ENCODE measurements at regions not wholly inside any gene's neighbourhood (a gene's known extent, or its start where the extent isn't known, plus 50 kb on each side); places are given as distances from the start of the nearest gene placed in this dataset.

DNA sequence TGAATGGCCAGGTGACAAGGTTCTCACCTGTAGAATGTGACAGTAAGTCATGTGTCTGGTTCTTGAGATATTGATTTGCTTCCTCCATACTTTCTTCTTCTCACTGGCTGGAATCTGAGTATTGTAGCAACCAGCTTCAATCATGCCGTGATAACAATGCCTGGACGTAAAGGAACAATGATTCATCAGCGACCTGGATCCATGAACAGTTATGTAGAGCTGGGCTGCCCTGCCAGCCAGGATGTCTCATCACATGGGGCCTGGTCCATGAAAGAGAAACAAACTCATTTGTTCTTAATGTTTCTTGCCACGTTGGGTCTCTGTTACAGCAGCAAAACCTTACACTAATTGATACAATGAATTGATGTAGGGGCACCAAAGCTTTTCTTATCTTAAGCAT is 627.2 kb downstream of the TOX3 start:
- Histone ChIP-seq H3K9me2 (ENCODE audit: insufficient read depth) (no peaks in the 10 kb centered on the region), H3K79me2 (ENCODE audit: insufficient read depth, low read length) (no peaks in the 10 kb centered on the region), H3K9ac (ENCODE audit: low read length) (no peak overlapping the region), H4K20me1 (ENCODE audit: insufficient read depth) (no peaks in the 10 kb centered on the region), H3K4me1 (ENCODE audit: control insufficient read depth in 1 of 2, insufficient read depth in 2 of 2, low read length in 2 of 2) (no peaks in the 10 kb centered on the region), H3K27me3 (ENCODE audit: insufficient read depth, low read length) (no peaks in the 10 kb centered on the region), H3K36me3 (ENCODE audit: control insufficient read depth in 1 of 2, insufficient read depth in 2 of 2, low read length in 2 of 2) (no peaks in the 10 kb centered on the region), H2AFZ (ENCODE audit: low read depth, low read length, poor library complexity, severe bottlenecking) (no peak overlapping the region), H3K27ac (ENCODE audit: low read depth, low read length) (no peak overlapping the region), H3K4me2 (ENCODE audit: low read length) (no peak overlapping the region), H3K4me3 (replicated peaks in 1 of 2; ENCODE audit: low read depth in 1 of 2, low read length in 2 of 2) (no peak overlapping the region), H3K9me3 (ENCODE audit: control insufficient read depth in 1 of 2, insufficient read depth in 1 of 2, low read depth in 1 of 2, low read length in 2 of 2) (peaks cover 4 to 11% of the 10 kb centered on the region in 2 experiments; a peak in 2 of 4 replicates)
- ChIA-PET POLR2A (no interaction called here), CTCF (no interaction called here), RAD21 (ENCODE audit: low non-redundant PET in 1 of 2, low total read pairs in 2 of 2, uncharacterized antibody in 2 of 2, unreplicated experiment in 2 of 2) (no interaction called here)
- BruUV-seq (replicated peaks) = no TSS peak
- intact Hi-C loops (cut with micrococcal nuclease) = no loop called here
- TF ChIP-seq ELF1 (IDR thresholded peaks at IDR 0.05; ENCODE audit: borderline replicate concordance, low read depth) (no peak), EZH2phosphoT487 (IDR thresholded peaks at IDR 0.05; ENCODE audit: borderline replicate concordance) (no peak), ZFX (IDR thresholded peaks at IDR 0.05) (no peak), CEBPB (IDR thresholded peaks at IDR 0.05; ENCODE audit: low read depth) (no peak), SRF (IDR thresholded peaks at IDR 0.05; ENCODE audit: low read depth) (no peak), SP1 (IDR thresholded peaks at IDR 0.05; ENCODE audit: low read depth) (no peak), RAD21 (IDR thresholded peaks at IDR 0.05; ENCODE audit: low read depth) (no peak)
- ATAC-seq = no peak
- DNase-seq (ENCODE audit: low read depth, low spot score) = no peak

- Histone ChIP-seq H3K4me3 (replicated peaks in 1 of 2; ENCODE audit: low read depth in 1 of 2, low read length in 2 of 2) (no peak overlapping the region), H3K4me1 (ENCODE audit: control insufficient read depth in 1 of 2, insufficient read depth in 2 of 2, low read length in 2 of 2) (no peaks in the 10 kb centered on the region), H3K9me2 (ENCODE audit: insufficient read depth) (no peaks in the 10 kb centered on the region), H3K27me3 (ENCODE audit: insufficient read depth, low read length) (no peaks in the 10 kb centered on the region), H2AFZ (ENCODE audit: low read depth, low read length, poor library complexity, severe bottlenecking) (no peak overlapping the region), H3K79me2 (ENCODE audit: insufficient read depth, low read length) (no peaks in the 10 kb centered on the region), H3K27ac (ENCODE audit: low read depth, low read length) (no peak overlapping the region), H3K4me2 (ENCODE audit: low read length) (no peak overlapping the region), H3K9me3 (ENCODE audit: control insufficient read depth in 1 of 2, insufficient read depth in 1 of 2, low read depth in 1 of 2, low read length in 2 of 2) (peaks cover 11 to 13% of the 10 kb centered on the region in 2 experiments; a peak in 2 of 4 replicates), H4K20me1 (ENCODE audit: insufficient read depth) (no peaks in the 10 kb centered on the region), H3K36me3 (ENCODE audit: control insufficient read depth in 1 of 2, insufficient read depth in 2 of 2, low read length in 2 of 2) (no peaks in the 10 kb centered on the region), H3K9ac (ENCODE audit: low read length) (no peak overlapping the region)
- RAD21 ChIA-PET (ENCODE audit: low non-redundant PET in 1 of 2, low total read pairs in 2 of 2, uncharacterized antibody in 2 of 2, unreplicated experiment in 2 of 2) = no interaction called here
- POLR2A ChIA-PET = no interaction called here
- no TSS peak for BruUV-seq (replicated peaks)
- no peak for ATAC-seq
- DNase-seq (ENCODE audit: low read depth, low spot score) = no peak
- intact Hi-C loops (cut with micrococcal nuclease) = no loop called here
- CTCF ChIA-PET = no interaction called here
- TF ChIP-seq EZH2 (IDR thresholded peaks at IDR 0.05) = no peak
- TF ChIP-seq SP1 (IDR thresholded peaks at IDR 0.05; ENCODE audit: low read depth) = no peak
- no peak for TF ChIP-seq ZFX (IDR thresholded peaks at IDR 0.05)
- TF ChIP-seq RAD21 (IDR thresholded peaks at IDR 0.05; ENCODE audit: low read depth) = no peak
- no peak for TF ChIP-seq EZH2phosphoT487 (IDR thresholded peaks at IDR 0.05; ENCODE audit: borderline replicate concordance)
These were observed 630.1 kb downstream of the TOX3 start for GRCh38 chr16:51916814-51917213.
